GM13976 (cell line): ENCODE measurements at regions not wholly inside any gene's neighbourhood (a gene's known extent, or its start where the extent isn't known, plus 50 kb on each side); places are given as distances from the start of the nearest gene placed in this dataset.

Source experiments
- DNase-seq: peaks from one replicate; pipeline ENCODE4 v3.0.0; 2012; ENCODE audit warnings: low spot score
- CTCF ChIP-seq: IDR thresholded peaks from 2 replicates; pipeline ENCODE4 v1.5.1; 2012; ENCODE audit warnings: borderline replicate concordance, mild to moderate bottlenecking; ENCODE audit not compliant: insufficient read depth; ENCODE audit errors: extremely low read depth, missing control alignments, control extremely low read depth
- in situ Hi-C: fragments of 300-500 bp; cut with MboI; formaldehyde crosslinking; loops from one replicate; pipeline ENCODE4 v1.12.0; 2022; ENCODE audit warnings: low sequenced_read_pairs, mixed read lengths, inconsistent platforms; ENCODE audit not compliant: unreplicated experiment

GRCh38 chr13:81779876-81780275, 1439.0 kb upstream of the SPRY2 start:
- DNase-seq: no peak
- TF ChIP-seq CTCF: no peak
- in situ Hi-C loops: no loop called here

GRCh38 chr13:81778350-81778749, 1437.4 kb upstream of the SPRY2 start:
- in situ Hi-C loops: no loop called here
- TF ChIP-seq CTCF: no peak
- no peak for DNase-seq

- no peak for TF ChIP-seq CTCF
- no peak for DNase-seq
- in situ Hi-C loops: no loop called here
Measured at GRCh38 chr13:81773263-81773662, 1432.3 kb upstream of the SPRY2 start.

GRCh38 chr13:81771951-81772350, 1431.0 kb upstream of the SPRY2 start:
- TF ChIP-seq CTCF: no peak
- in situ Hi-C loops: no loop called here
- no peak for DNase-seq

- no peak for DNase-seq
- in situ Hi-C loops: no loop called here
- TF ChIP-seq CTCF: no peak
Measured at GRCh38 chr13:81770868-81771505, 1430.1 kb upstream of the SPRY2 start.

- TF ChIP-seq CTCF: no peak
Measured at GRCh38 chr13:81762449-81762848, 1421.5 kb upstream of the SPRY2 start.

GRCh38 chr13:81760316-81760715, 1419.4 kb upstream of the SPRY2 start:
- DNase-seq: no peak
- TF ChIP-seq CTCF: no peak
- in situ Hi-C loops: no loop called here

More at GRCh38 chr13:81762449-81762848, 1421.5 kb upstream of the SPRY2 start:
- DNase-seq: no peak
- in situ Hi-C loops: no loop called here
